Endothelial cell of umbilical vein (primary cell): ENCODE measurements at regions not wholly inside any gene's neighbourhood (a gene's known extent, or its start where the extent isn't known, plus 50 kb on each side); places are given as distances from the start of the nearest gene placed in this dataset.

Source experiments
- BruUV-seq: library from RNA; stranded (reverse); fragments of 400-500 nt; replicated peaks from 2 replicates; lab custom pipeline; 2021; lab: Mats Ljungman, UMichigan
- CTCF ChIA-PET: fragments of 300-600, 350-600 bp; sonication (Branson Sonifier 250); formaldehyde crosslinking; loops from one replicate; lab custom pipeline; 2021; ENCODE audit warnings: antibody characterized with exemption, inconsistent platforms; lab: Charles Lee
- POLR2A ChIA-PET: fragments of 300-600, 350-600 bp; sonication (Branson Sonifier 250); formaldehyde crosslinking; loops from one replicate; lab custom pipeline; 2021; ENCODE audit warnings: antibody characterized with exemption, inconsistent platforms; lab: Charles Lee
- DNase-seq: peaks from one replicate; pipeline ENCODE4 v3.0.0-alpha.2; 2011; ENCODE audit warnings: low read depth, low spot score
- FAIRE-seq: peaks from 2 replicates; lab custom pipeline; 2011; peaks lifted over from hg19 to GRCh38; lab: Jason Lieb, UNC
- H2AFZ ChIP-seq: 2 replicates; pipeline ENCODE4 v1.6.0; 2012; ENCODE audit warnings: low read depth, low read length, control low read depth, inconsistent platforms
- H3K27ac ChIP-seq: 2 replicates; pipeline ENCODE4 v1.5.1; 2011; ENCODE audit warnings: low read depth, mild to moderate bottlenecking, control low read depth, low read length, moderate library complexity; ENCODE audit not compliant: insufficient read depth
- H3K27me3 ChIP-seq, 2 experiments: 2 replicates each; pipeline versions ENCODE4 v1.6.0 to v1.6.1; 2011; ENCODE audit warnings: low read length in 2 of 2, mixed read lengths in 1 of 2; ENCODE audit not compliant: control insufficient read depth in 2 of 2, insufficient read depth in 2 of 2
- H3K36me3 ChIP-seq, 2 experiments: 2 replicates in 1 of 2; 3 replicates in 1 of 2; pipeline ENCODE4 v1.5.1; 2011; ENCODE audit warnings: low read length in 2 of 2, mild to moderate bottlenecking in 1 of 2, moderate library complexity in 1 of 2; ENCODE audit not compliant: control insufficient read depth in 2 of 2, insufficient read depth in 2 of 2; ENCODE audit errors: extremely low read depth in 1 of 2
- H3K4me1 ChIP-seq: 3 replicates; pipeline ENCODE4 v1.5.1; 2011; ENCODE audit warnings: mild to moderate bottlenecking, low read length; ENCODE audit not compliant: control insufficient read depth, insufficient read depth; ENCODE audit errors: extremely low read depth
- H3K4me2 ChIP-seq: 2 replicates; pipeline ENCODE4 v1.6.1; 2011; ENCODE audit warnings: low read length, control low read depth, mixed read lengths; ENCODE audit not compliant: insufficient read depth
- H3K4me3 ChIP-seq, 3 experiments: fragments of 200-600 bp in 1 of 3; sonication (generic), shearing (Covaris generic) in 1 of 3; replicated peaks in 1 of 3; 2 replicates each; pipeline ENCODE4 v1.5.1; 2011 to 2016; ENCODE audit warnings: control low read depth in 3 of 3, low read length in 3 of 3, mild to moderate bottlenecking in 2 of 3, inconsistent platforms in 1 of 3, low read depth in 1 of 3, moderate library complexity in 1 of 3; ENCODE audit not compliant: insufficient read depth in 1 of 3
- H3K79me2 ChIP-seq: 2 replicates; pipeline ENCODE4 v1.6.0; 2012; ENCODE audit warnings: low read length, inconsistent platforms; ENCODE audit not compliant: control insufficient read depth, insufficient read depth
- H3K9ac ChIP-seq: replicated peaks from 2 replicates; pipeline ENCODE3; 2011; ENCODE audit warnings: low read length, control low read depth; ENCODE audit not compliant: insufficient read depth; ENCODE audit errors: extremely low read depth
- H3K9me1 ChIP-seq: replicated peaks from 3 replicates; pipeline ENCODE4 v1.6.0; 2011; ENCODE audit warnings: mild to moderate bottlenecking, low read length; ENCODE audit not compliant: control insufficient read depth, insufficient read depth; ENCODE audit errors: extremely low read depth
- H3K9me3 ChIP-seq: replicated peaks from 2 replicates; pipeline ENCODE4 v1.5.1; 2012; ENCODE audit warnings: low read length, inconsistent platforms; ENCODE audit not compliant: control insufficient read depth, insufficient read depth
- H4K20me1 ChIP-seq: replicated peaks from 2 replicates; pipeline ENCODE3; 2011; ENCODE audit warnings: mild to moderate bottlenecking, low read length; ENCODE audit not compliant: control insufficient read depth, insufficient read depth; ENCODE audit errors: extremely low read depth
- CTCF ChIP-seq, 2 donors: IDR thresholded peaks; 1 replicate in 1 of 2; 2 replicates in 1 of 2; pipeline ENCODE4 v1.5.1; 2011; ENCODE audit warnings: low read length in 2 of 2, mild to moderate bottlenecking in 2 of 2, moderate library complexity in 2 of 2, control low read depth in 1 of 2, inconsistent platforms in 1 of 2, low read depth in 1 of 2; ENCODE audit not compliant: insufficient read depth in 1 of 2; ENCODE audit errors: extremely low read depth in 1 of 2
- EZH2 ChIP-seq: IDR thresholded peaks from 2 replicates; pipeline ENCODE4 v1.6.1; 2012; ENCODE audit warnings: borderline replicate concordance, low read depth, mild to moderate bottlenecking, moderate library complexity, low read length, inconsistent platforms; ENCODE audit not compliant: severe bottlenecking
- FOS ChIP-seq: IDR thresholded peaks from 2 replicates; pipeline ENCODE4 v1.6.1; 2011; ENCODE audit warnings: mild to moderate bottlenecking, low read length, moderate library complexity, borderline replicate concordance; ENCODE audit not compliant: insufficient read depth
- GATA2 ChIP-seq: IDR thresholded peaks from 2 replicates; pipeline ENCODE4 v1.7.0; 2011; ENCODE audit warnings: low read depth, mild to moderate bottlenecking, moderate library complexity, mixed read lengths, low read length; ENCODE audit not compliant: insufficient read length, insufficient read depth
- JUN ChIP-seq: IDR thresholded peaks from 2 replicates; pipeline ENCODE4 v1.6.1; 2011; ENCODE audit warnings: borderline replicate concordance, low read depth; ENCODE audit not compliant: insufficient read length, insufficient read depth
- MAX ChIP-seq: IDR thresholded peaks from 2 replicates; pipeline ENCODE4 v1.6.1; 2011; ENCODE audit not compliant: insufficient read depth, insufficient read length
- MYC ChIP-seq: IDR thresholded peaks from one replicate; pipeline ENCODE4 v1.6.1; 2011; ENCODE audit warnings: mild to moderate bottlenecking, low read depth, low read length
- POLR2A ChIP-seq: IDR thresholded peaks from 2 replicates; pipeline ENCODE4 v1.6.1; 2012; ENCODE audit warnings: low read depth, mild to moderate bottlenecking, control low read depth, low read length
- POLR2AphosphoS5 ChIP-seq: IDR thresholded peaks from 2 replicates; pipeline ENCODE4 v1.6.1; 2012; ENCODE audit warnings: low read depth, mild to moderate bottlenecking, control low read depth, low read length, moderate library complexity; ENCODE audit not compliant: insufficient read depth
- dilution Hi-C: fragments of 300-500 bp; cut with MboI; formaldehyde crosslinking; loops from one replicate; pipeline ENCODE4 v1.15.0; 2019; ENCODE audit warnings: low sequenced_read_pairs; ENCODE audit not compliant: extremely low pct_ligation_motif_present
- intact Hi-C: fragments of 100-400 bp; cut with micrococcal nuclease; formaldehyde crosslinking; loops from one replicate; pipeline ENCODE4 v1.10.0; 2022

DNA sequence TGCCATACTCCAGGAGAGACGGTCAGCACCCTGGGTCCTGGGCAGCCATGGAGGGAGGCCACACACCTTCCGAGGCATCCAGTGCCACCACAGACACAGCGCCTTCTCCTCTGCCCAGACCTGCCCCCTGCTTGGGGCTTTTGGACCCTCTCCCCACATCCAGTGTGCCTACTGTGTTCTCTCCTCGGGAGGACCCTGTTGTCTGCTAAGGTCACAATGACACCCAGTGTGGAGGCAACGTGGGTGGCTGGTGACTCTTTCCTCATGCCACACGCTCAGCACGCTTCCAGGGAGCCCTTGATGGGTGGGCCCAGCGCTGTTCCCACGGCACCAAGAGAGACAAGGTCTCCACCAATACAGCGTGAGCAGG lies 251.9 kb downstream of the EIPR1 start:
- POLR2A ChIA-PET: no interaction called here
- H3K4me1 ChIP-seq: peaks cover 2% of the 10 kb centered on the region
- CTCF ChIA-PET: no interaction called here
- no peaks in the 10 kb centered on the region for H4K20me1 ChIP-seq
- dilution Hi-C loops: no loop called here
- H3K9me3 ChIP-seq: no peaks in the 10 kb centered on the region
- H2AFZ ChIP-seq: no peak overlapping the region
- intact Hi-C loops: loop anchor here (5.0 kb wide), 1 partner anchor 177 kb away; no protein-coding TSS in a partner anchor
- no TSS peak for BruUV-seq
- H3K36me3 ChIP-seq: no peaks in the 10 kb centered on the region
- no peaks in the 10 kb centered on the region for H3K27me3 ChIP-seq
- H3K4me3 ChIP-seq: no peak overlapping the region
- no peak overlapping the region for H3K27ac ChIP-seq
- no peak for FAIRE-seq
- TF ChIP-seq GATA2: no peak
- TF ChIP-seq POLR2AphosphoS5: no peak
- TF ChIP-seq POLR2A: no peak
- TF ChIP-seq MYC: no peak
- no peak for TF ChIP-seq CTCF (IDR thresholded peaks at IDR 0.05; ENCODE audit: extremely low read depth in 1 of 2, insufficient read depth in 1 of 2, low read depth in 1 of 2, low read length in 2 of 2)
- no peak for TF ChIP-seq EZH2
- no peak for TF ChIP-seq FOS
- TF ChIP-seq JUN: no peak
- TF ChIP-seq MAX: no peak
- no peak overlapping the region for H3K4me2 ChIP-seq
- H3K9ac ChIP-seq: no peak overlapping the region
- H3K79me2 ChIP-seq: no peaks in the 10 kb centered on the region
- no peaks in the 10 kb centered on the region for H3K9me1 ChIP-seq
- no peak for DNase-seq
